ENCODE measurements at regions not wholly inside any gene's neighbourhood (a gene's known extent, or its start where the extent isn't known, plus 50 kb on each side); places are given as distances from the start of the nearest gene placed in this dataset.

DNA sequence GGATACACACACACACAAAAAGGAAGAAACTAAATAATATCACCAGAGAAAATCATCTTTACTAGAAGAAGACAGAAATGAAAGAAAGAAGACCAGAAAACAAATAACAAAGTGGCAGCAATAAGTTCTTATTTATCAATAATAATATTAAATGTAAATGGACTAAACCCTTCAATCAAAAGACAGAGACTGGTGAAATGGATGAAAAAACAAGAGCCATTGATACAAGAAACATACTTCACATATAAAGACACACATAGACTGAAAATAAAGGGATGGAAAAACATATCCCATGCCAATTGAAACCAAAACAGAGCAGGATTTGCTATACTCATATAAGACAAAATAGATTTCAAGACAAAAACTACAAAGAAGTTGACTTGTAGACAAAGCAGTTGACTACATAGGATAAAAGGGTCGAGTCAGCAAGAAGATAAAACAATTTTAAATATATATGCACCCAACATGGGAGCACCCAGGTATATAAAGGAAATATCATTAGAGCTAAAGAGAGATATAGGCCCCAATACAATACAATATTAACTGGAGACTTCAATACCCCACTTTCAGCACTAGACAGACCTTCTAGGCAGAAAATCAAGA is 259.4 kb downstream of the EPM2A start:
- DNase-seq (ENCODE audit: extremely low spot score, insufficient read length, low read depth) (no peak), FAIRE-seq (no peak)

DNA sequence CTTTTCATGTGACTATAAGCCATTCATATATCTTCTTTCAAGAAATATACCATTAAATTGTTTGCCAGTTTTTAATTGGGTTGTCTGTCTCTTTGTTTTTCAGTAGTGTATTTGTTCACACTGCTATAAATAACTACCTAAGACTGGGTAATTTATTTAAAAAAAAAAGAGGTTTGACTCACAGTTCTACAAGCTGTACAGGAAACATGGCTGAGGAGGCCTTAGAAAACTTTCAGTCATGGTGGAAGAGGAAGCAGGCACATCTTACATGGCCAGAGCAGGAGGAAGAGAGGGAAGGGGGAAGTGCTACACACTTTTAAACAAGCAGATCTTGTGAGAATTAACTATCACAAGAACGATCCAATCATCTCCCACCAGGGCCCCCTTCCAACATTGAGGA is 255.3 kb downstream of the EPM2A start:
- no peak for DNase-seq (ENCODE audit: extremely low spot score, insufficient read length, low read depth)
- no peak for FAIRE-seq

DNA sequence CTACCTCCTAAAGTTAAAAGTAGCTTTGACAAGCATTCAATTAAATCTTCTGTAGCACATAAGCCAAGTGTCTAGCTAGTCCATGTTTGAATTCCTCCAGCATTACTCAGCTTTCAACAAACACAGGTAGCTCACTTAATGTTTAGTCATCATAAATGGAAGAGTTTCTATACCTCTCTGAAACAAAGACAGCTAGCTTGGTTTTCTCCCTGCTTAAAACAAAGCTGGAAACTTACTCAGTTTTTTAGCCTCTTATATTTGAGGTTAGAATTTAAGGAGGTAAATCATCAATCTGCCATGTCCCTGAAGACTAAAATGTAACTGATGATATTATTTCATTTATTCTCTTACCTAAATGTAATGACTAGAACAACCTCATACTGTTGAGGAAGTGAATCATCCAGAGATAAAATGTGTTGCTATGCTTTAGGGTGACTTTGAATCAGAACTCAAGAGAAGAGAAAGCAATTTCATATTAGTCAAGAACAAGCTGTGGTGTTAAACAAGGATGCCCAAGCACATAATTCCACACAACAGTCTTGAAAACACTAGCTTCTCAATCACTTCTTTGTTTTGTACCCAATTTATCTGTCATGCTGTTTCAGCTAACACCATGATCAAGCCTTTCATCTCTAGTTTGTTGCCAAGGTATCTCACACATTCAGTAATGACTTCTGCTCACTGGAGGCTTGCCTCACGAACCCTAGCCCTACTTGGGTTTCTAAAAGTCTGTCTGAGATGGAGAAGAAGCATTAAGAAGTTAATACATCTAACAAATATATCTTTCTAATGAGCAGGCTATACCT is 251.9 kb downstream of the EPM2A start:
- no peak for FAIRE-seq
- DNase-seq (ENCODE audit: extremely low spot score, insufficient read length, low read depth): no peak

DNA sequence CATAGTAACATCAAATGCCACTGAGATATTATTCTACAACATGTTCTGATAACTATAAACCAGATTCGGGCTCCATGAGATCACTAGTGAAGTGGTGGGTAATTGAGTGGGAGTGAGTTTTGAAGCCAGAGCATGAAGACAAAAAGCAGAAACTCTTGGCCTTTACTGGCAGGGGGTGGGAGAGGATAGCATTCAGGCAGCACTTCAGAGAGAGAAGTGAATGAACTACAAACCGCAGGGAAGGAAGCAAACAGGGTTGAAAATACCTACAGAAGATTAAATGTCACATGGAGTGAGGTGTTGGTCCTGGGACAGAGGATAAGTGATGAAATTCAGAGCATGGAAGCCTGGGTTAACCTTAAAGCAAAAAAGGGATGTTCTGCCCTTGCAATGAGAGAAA is 250.0 kb downstream of the EPM2A start:
- DNase-seq (ENCODE audit: extremely low spot score, insufficient read length, low read depth) (no peak), FAIRE-seq (no peak)

DNA sequence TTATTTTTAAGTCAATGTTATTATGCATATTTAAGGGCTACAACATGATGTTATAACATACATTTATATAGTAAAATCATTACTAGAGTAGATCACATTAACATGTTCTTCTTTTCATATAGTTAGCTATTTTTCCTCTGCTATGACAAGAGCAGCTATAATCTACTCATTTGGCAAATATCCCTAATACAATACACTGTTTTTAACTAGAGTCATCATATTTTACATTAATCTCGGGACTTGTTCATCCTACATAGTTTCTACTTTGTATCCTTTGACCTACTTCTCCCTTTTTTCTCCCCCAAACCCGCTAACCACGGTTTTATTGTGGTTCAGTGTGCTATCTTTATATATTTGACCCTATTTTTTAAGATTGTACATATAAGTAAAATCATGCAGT is 249.0 kb downstream of the EPM2A start:
- DNase-seq (ENCODE audit: extremely low spot score, insufficient read length, low read depth) (no peak), FAIRE-seq (no peak)

DNA sequence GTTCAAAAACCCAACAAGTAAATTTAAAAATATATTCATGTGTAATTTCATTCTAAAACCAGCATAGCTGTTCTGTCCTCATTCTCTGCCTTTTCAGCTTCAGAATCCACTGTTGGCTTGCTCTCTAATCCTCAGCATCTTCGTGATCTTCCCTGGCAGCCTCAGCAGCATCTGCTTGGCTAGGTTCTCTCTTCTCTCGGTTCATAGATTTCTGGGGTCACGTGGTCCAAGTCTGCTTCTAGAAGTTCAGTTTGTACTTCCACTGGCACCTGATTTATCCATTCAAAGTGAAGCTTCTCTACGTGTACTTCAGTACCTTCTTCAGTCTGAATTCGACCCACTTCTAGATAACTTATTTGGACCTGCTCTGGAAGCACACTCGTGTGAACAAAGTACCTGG is 245.7 kb downstream of the EPM2A start:
- DNase-seq (ENCODE audit: extremely low spot score, insufficient read length, low read depth) (no peak), FAIRE-seq (no peak)

DNA sequence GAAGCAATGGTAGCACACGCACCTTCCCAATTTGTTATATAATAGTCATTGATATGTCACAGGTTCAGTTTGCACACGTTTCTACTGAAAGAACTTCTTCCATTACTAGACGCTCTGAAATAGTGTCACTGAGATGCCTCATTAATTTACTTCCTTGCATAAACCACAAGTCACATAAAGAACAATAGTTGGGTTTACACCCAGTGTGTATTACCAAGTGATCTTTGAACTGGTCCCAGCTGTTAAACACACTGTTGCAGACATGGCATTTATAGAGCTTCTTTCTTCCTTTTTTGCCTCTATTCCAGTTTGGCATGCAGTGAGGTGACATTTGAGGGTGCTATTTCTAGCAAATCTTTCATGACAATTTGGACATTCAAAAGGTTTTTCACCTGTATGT is 245.3 kb downstream of the EPM2A start:
- FAIRE-seq (no peak), DNase-seq (ENCODE audit: extremely low spot score, insufficient read length, low read depth) (no peak)

DNA sequence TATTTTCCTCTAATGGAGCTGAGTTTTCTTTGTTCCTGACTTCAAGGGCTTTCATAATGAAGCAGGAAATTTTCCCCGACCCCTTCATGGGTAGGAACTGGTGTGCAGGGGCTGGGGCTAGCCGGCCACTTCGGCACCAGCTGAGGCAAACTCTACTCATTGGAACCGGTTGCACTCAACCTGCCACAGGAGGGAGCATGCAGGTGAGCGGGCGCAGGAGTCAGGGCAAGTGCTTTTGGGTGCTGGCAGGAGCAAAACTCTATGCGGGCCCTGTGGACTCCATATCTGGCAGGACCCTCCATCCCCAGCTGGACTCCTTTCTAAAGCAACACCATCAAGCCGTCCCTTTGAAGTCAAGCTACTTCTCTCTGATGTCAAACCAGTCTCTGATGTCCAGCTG is 244.2 kb downstream of the EPM2A start:
- DNase-seq (ENCODE audit: extremely low spot score, insufficient read length, low read depth) (no peak), FAIRE-seq (no peak)

DNA sequence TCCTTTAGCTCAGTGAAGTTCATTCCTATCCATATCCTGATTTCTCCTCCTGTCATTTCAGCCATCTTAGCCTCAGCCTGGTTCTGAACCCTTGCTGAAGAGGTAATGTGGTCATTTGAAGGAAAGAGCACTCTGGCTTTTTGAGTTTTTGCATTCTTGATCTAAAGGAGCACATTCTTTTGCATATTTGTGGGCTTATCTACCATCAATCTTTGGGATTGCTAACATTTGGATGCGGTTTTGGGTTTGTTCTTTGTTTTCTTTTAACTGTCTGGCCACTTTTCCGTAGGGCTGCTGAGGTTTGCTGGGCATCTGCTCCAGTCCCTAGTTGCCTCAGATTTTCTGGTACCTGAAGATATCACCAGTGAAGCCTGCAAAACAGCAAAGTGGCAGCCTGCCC is 238.3 kb downstream of the EPM2A start:
- no peak for FAIRE-seq
- DNase-seq (ENCODE audit: extremely low spot score, insufficient read length, low read depth): no peak

DNA sequence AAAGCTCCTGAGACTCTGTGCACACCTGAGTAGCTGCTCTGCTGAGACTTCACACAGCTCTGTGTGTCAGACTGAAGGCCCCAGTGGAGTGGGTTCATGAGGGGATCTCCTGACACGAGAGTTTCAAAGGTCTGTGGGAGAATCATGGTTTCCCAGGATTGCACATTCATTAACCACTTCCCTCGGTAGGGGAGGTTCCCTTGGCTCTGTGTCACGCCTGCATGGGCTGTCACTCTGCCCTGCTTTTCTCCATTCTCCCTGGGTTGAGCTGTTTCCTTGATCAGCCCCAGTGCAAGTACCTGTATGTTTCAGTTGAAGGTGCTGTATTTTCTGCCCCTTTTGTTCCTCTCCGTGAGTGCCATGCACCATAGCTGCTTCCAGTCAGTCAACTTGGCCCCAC is 236.9 kb downstream of the EPM2A start:
- FAIRE-seq: no peak
- DNase-seq (ENCODE audit: extremely low spot score, insufficient read length, low read depth): no peak

DNA sequence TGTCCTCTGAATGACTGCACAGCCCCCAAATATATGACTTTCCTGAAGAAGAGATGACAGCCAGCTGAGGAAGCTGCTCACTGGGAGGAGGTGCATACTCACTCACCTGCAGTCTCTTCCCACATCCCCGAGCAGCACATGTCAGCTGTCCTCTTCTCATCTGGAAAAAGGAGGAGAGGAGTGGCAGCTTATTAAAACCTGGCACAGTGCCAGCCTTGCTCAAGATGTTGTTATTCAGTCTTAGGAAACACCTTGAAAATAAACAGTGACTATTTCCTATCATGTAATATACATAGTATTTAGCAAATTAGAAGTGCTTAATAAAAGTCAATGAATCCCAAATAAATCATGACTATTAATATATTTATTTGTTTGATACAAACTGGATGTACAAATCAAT is 232.9 kb downstream of the EPM2A start:
- FAIRE-seq: no peak

DNA sequence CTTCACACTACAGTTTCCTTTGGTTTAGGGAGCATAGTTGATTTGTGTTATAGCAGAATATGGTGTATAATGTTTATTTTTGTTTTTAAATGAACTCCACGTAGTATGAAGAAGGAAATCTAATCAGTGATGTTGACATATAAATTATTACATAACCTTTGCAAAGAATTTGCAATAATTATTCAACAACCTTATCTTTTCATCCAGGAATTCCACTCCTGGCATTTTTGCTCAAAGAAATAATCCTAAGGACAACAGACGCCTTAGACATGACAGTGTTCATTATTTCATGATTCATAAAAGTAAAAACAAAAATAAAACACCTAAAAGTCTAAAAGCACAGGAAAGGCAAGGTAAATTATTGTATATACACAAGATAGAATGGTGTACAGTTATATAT is 229.2 kb downstream of the EPM2A start:
- FAIRE-seq: no peak

More for the DNA sequence above, 232.9 kb downstream of the EPM2A start:
- DNase-seq (ENCODE audit: extremely low spot score, insufficient read length, low read depth): no peak

DNA sequence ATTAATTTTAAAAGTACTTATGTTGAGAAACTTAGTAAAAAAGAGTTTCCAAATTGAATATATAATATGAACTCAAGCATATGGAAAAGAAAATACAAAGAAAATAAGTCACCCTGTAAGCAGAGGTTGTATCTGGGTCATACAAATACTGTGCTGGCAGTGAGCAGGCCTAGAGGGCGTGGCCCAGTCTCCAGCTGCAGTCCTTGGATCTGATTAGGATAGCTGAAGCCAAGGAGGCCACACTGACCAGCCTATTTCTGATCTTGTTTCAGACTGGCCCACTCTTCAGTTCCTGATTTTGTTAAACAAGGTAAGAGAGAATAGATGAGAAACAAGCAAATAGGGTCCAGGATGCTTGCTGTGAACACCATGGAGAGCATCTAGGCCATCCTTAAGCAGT is 228.8 kb downstream of the EPM2A start:
- DNase-seq (ENCODE audit: extremely low spot score, insufficient read length, low read depth): no peak
- no peak for FAIRE-seq

More for the DNA sequence above, 229.2 kb downstream of the EPM2A start:
- no peak for DNase-seq (ENCODE audit: extremely low spot score, insufficient read length, low read depth)

DNA sequence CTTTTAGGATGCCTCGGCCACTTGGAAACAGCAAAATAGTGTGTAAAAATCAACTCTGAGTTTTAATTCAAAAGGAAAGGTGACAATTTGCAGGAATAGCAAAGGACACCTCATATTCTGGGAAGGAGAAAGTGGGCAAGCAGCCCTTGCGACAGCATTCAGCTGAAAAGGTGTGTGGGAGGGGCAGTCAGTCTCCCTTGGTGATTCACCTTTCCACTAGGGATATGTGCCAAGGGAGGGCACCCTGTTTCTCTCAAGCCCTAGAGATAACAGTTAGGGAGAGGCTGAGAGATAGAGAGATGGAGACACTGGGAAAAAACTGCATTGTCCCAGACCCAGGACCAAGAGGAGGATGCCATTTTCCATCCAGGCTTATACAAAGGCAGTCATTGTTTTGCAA is 228.1 kb downstream of the EPM2A start:
- DNase-seq (ENCODE audit: extremely low spot score, insufficient read length, low read depth) (no peak), FAIRE-seq (no peak)

DNA sequence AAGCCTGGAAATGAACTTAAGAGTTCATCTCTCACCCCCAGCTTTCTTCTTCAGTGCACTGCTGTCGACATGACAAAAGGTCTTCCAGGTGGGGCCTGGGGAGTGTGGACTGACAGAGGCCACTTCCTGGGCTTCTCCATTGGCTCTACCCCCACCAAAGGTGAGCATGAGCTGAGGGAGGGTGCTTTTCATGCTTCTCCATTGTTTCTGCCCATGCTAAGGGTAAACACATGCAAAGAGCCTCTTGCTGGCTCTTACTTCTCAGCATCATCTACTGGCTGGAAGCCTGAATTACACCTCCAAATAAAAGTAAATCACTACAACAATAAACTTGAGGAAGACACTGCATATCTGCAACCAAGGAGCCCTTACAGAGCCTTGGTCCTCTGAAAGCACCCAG is 227.2 kb downstream of the EPM2A start:
- FAIRE-seq: no peak
- DNase-seq (ENCODE audit: extremely low spot score, insufficient read length, low read depth): no peak

DNA sequence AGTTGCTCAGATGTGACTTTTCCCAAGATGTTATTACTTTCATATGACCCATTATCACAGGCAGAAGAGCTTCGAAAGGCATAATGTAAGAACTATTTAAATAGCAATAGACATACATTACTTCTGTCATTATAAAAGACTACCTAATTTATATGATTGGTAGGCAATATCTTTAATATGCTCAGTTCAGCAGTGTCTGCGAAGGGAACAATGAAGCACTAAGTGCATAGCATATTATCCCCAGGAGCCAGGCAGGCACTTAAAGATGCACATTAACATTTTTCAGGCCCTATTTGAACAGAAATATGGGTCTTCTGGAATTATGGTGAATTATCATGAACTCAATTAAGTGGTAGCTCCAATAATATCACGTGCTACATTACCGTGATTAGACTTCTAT is 217.8 kb downstream of the EPM2A start:
- DNase-seq (ENCODE audit: extremely low spot score, insufficient read length, low read depth) (no peak), FAIRE-seq (no peak)

DNA sequence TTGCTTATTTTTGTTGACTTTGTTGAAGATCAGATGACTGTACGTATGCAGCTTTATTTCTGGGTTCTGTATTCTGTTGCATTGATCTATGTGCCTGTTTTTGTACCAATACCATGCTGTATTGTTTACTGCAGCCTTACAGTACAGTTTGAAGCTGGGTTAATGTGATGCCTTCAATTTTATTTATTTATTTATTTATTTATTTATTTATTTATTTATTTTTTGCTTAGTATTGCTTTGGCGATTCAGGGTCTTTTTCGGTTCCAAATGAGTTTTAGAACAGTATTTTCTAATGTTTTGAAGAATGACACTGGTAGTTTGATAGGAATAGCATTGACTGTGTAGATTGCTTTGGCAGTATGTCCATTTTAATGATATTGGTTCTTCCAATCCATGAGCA is 210.3 kb downstream of the EPM2A start:
- DNase-seq (ENCODE audit: extremely low spot score, insufficient read length, low read depth): no peak
- no peak for FAIRE-seq

DNA sequence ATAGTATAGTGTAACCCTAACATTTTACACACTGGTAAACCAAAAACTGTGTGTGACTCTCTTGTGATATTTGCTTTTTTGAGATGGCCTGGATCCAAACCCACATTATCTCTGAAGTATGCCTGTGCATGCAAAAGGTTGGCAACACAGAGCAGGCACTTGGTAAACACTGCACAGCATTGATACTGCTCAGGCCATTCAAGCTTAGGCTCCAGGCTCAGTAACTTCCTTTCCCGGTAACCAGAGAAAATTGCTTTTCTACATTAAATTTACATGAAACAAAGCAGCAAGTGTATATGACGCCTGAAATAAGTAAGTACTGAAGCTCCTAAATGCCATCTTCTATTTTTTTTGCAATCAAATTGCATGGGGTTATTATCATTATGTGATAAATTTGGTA is 205.7 kb downstream of the EPM2A start:
- FAIRE-seq: no peak
- no peak for DNase-seq (ENCODE audit: extremely low spot score, insufficient read length, low read depth)

DNA sequence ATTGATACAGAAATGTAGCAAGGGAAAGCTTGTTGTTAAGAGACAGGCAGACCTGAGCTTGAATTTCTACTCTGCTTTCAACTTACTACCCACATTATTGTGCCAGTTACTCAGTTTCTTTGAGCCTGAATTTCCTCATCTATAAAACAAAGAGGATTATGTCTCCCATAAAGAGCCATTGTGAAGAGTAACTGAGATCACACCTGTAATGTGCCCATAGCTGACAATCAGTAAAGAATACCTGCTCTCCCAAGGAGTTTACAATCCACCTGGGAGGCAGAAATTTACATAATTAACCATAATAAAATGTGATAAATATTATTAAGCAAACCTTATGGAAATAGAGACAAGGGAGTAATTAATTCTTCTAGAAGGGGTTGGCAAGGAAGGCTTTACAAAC is 204.9 kb downstream of the EPM2A start:
- FAIRE-seq (no peak), DNase-seq (ENCODE audit: extremely low spot score, insufficient read length, low read depth) (no peak)

DNA sequence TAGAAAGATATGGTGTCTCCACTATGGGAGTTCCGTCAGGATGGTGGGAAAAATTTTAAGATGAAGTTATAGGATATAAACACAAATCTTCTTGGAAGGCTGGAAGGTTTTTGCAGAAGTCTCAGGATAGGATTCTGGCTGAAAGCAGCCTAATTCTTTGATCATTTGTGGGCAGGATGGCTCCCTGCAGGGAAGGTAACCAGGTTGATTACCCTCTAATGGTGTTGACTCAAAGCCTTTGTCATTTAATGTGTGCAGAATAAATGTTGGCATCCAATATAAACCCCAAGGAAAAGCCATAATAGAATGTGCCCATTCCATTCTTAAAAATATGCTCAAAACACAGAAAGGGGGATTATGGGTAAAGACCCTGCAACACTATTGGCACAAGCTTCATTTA is 204.3 kb downstream of the EPM2A start:
- FAIRE-seq (no peak), DNase-seq (ENCODE audit: extremely low spot score, insufficient read length, low read depth) (no peak)

DNA sequence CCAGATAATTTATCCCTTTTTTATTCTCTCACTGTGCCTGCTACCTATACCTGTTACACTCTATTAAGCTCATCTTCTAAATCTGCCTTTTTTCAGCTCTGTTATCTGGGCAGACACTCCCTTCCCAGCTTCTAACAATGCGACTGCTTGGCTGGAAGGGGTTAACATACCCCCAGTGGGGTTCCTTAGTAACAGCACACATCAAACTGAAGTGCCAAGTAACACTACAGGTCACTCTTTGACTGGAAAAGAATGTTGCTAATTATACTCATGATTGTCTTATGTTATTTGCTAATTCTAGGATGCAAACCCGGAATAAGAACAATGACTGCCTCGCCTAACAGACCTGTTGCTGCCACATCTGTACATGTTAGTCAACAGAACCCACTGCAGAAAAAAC is 203.5 kb downstream of the EPM2A start:
- no peak for DNase-seq (ENCODE audit: extremely low spot score, insufficient read length, low read depth)
- no peak for FAIRE-seq

DNA sequence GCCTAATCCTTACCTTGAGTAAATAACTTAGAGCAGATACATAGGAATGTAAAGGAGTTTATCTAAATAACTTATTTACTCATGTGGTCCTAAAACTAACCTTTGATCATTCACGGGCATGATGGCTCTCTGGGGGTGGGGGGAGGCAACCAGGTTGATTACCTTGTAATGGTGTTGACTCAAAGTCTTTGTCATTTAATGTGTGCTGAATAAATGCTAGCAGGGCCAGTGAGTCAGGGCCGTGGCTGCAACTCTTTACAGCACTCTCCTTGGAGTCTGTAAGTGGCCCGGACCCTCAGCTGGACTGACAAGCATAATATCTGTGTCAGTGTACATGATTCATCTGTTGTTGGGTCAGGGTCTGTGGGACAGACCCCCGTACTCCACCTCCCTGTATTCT is 203.0 kb downstream of the EPM2A start:
- FAIRE-seq (no peak), DNase-seq (ENCODE audit: extremely low spot score, insufficient read length, low read depth) (no peak)
